Endothelial cell of umbilical vein (primary cell): ENCODE measurements at regions not wholly inside any gene's neighbourhood (a gene's known extent, or its start where the extent isn't known, plus 50 kb on each side); places are given as distances from the start of the nearest gene placed in this dataset.

Experiments used
- BruUV-seq: library from RNA; stranded (reverse); fragments of 400-500 nt; replicated peaks from 2 replicates; lab custom pipeline; 2021; lab: Mats Ljungman, UMichigan
- CTCF ChIA-PET: fragments of 300-600, 350-600 bp; sonication (Branson Sonifier 250); formaldehyde crosslinking; loops from one replicate; lab custom pipeline; 2021; ENCODE audit warnings: antibody characterized with exemption, inconsistent platforms; lab: Charles Lee
- POLR2A ChIA-PET: fragments of 300-600, 350-600 bp; sonication (Branson Sonifier 250); formaldehyde crosslinking; loops from one replicate; lab custom pipeline; 2021; ENCODE audit warnings: antibody characterized with exemption, inconsistent platforms; lab: Charles Lee
- DNase-seq: peaks from one replicate; pipeline ENCODE4 v3.0.0-alpha.2; 2011; ENCODE audit warnings: low read depth, low spot score
- FAIRE-seq: peaks from 2 replicates; lab custom pipeline; 2011; peaks lifted over from hg19 to GRCh38; lab: Jason Lieb, UNC
- H2AFZ ChIP-seq: 2 replicates; pipeline ENCODE4 v1.6.0; 2012; ENCODE audit warnings: low read depth, low read length, control low read depth, inconsistent platforms
- H3K27ac ChIP-seq: 2 replicates; pipeline ENCODE4 v1.5.1; 2011; ENCODE audit warnings: low read depth, mild to moderate bottlenecking, control low read depth, low read length, moderate library complexity; ENCODE audit not compliant: insufficient read depth
- H3K27me3 ChIP-seq, 2 experiments: 2 replicates each; pipeline versions ENCODE4 v1.6.0 to v1.6.1; 2011; ENCODE audit warnings: low read length in 2 of 2, mixed read lengths in 1 of 2; ENCODE audit not compliant: control insufficient read depth in 2 of 2, insufficient read depth in 2 of 2
- H3K36me3 ChIP-seq, 2 experiments: 2 replicates in 1 of 2; 3 replicates in 1 of 2; pipeline ENCODE4 v1.5.1; 2011; ENCODE audit warnings: low read length in 2 of 2, mild to moderate bottlenecking in 1 of 2, moderate library complexity in 1 of 2; ENCODE audit not compliant: control insufficient read depth in 2 of 2, insufficient read depth in 2 of 2; ENCODE audit errors: extremely low read depth in 1 of 2
- H3K4me1 ChIP-seq: 3 replicates; pipeline ENCODE4 v1.5.1; 2011; ENCODE audit warnings: mild to moderate bottlenecking, low read length; ENCODE audit not compliant: control insufficient read depth, insufficient read depth; ENCODE audit errors: extremely low read depth
- H3K4me2 ChIP-seq: 2 replicates; pipeline ENCODE4 v1.6.1; 2011; ENCODE audit warnings: low read length, control low read depth, mixed read lengths; ENCODE audit not compliant: insufficient read depth
- H3K4me3 ChIP-seq, 3 experiments: fragments of 200-600 bp in 1 of 3; sonication (generic), shearing (Covaris generic) in 1 of 3; replicated peaks in 1 of 3; 2 replicates each; pipeline ENCODE4 v1.5.1; 2011 to 2016; ENCODE audit warnings: control low read depth in 3 of 3, low read length in 3 of 3, mild to moderate bottlenecking in 2 of 3, inconsistent platforms in 1 of 3, low read depth in 1 of 3, moderate library complexity in 1 of 3; ENCODE audit not compliant: insufficient read depth in 1 of 3
- H3K79me2 ChIP-seq: 2 replicates; pipeline ENCODE4 v1.6.0; 2012; ENCODE audit warnings: low read length, inconsistent platforms; ENCODE audit not compliant: control insufficient read depth, insufficient read depth
- H3K9ac ChIP-seq: replicated peaks from 2 replicates; pipeline ENCODE3; 2011; ENCODE audit warnings: low read length, control low read depth; ENCODE audit not compliant: insufficient read depth; ENCODE audit errors: extremely low read depth
- H3K9me1 ChIP-seq: replicated peaks from 3 replicates; pipeline ENCODE4 v1.6.0; 2011; ENCODE audit warnings: mild to moderate bottlenecking, low read length; ENCODE audit not compliant: control insufficient read depth, insufficient read depth; ENCODE audit errors: extremely low read depth
- H3K9me3 ChIP-seq: replicated peaks from 2 replicates; pipeline ENCODE4 v1.5.1; 2012; ENCODE audit warnings: low read length, inconsistent platforms; ENCODE audit not compliant: control insufficient read depth, insufficient read depth
- H4K20me1 ChIP-seq: replicated peaks from 2 replicates; pipeline ENCODE3; 2011; ENCODE audit warnings: mild to moderate bottlenecking, low read length; ENCODE audit not compliant: control insufficient read depth, insufficient read depth; ENCODE audit errors: extremely low read depth
- EZH2 ChIP-seq: IDR thresholded peaks from 2 replicates; pipeline ENCODE4 v1.6.1; 2012; ENCODE audit warnings: borderline replicate concordance, low read depth, mild to moderate bottlenecking, moderate library complexity, low read length, inconsistent platforms; ENCODE audit not compliant: severe bottlenecking
- FOS ChIP-seq: IDR thresholded peaks from 2 replicates; pipeline ENCODE4 v1.6.1; 2011; ENCODE audit warnings: mild to moderate bottlenecking, low read length, moderate library complexity, borderline replicate concordance; ENCODE audit not compliant: insufficient read depth
- GATA2 ChIP-seq: IDR thresholded peaks from 2 replicates; pipeline ENCODE4 v1.7.0; 2011; ENCODE audit warnings: low read depth, mild to moderate bottlenecking, moderate library complexity, mixed read lengths, low read length; ENCODE audit not compliant: insufficient read length, insufficient read depth
- JUN ChIP-seq: IDR thresholded peaks from 2 replicates; pipeline ENCODE4 v1.6.1; 2011; ENCODE audit warnings: borderline replicate concordance, low read depth; ENCODE audit not compliant: insufficient read length, insufficient read depth
- MYC ChIP-seq: IDR thresholded peaks from one replicate; pipeline ENCODE4 v1.6.1; 2011; ENCODE audit warnings: mild to moderate bottlenecking, low read depth, low read length
- POLR2A ChIP-seq: IDR thresholded peaks from 2 replicates; pipeline ENCODE4 v1.6.1; 2012; ENCODE audit warnings: low read depth, mild to moderate bottlenecking, control low read depth, low read length
- POLR2AphosphoS5 ChIP-seq: IDR thresholded peaks from 2 replicates; pipeline ENCODE4 v1.6.1; 2012; ENCODE audit warnings: low read depth, mild to moderate bottlenecking, control low read depth, low read length, moderate library complexity; ENCODE audit not compliant: insufficient read depth
- dilution Hi-C: fragments of 300-500 bp; cut with MboI; formaldehyde crosslinking; loops from one replicate; pipeline ENCODE4 v1.15.0; 2019; ENCODE audit warnings: low sequenced_read_pairs; ENCODE audit not compliant: extremely low pct_ligation_motif_present
- intact Hi-C: fragments of 100-400 bp; cut with micrococcal nuclease; formaldehyde crosslinking; loops from one replicate; pipeline ENCODE4 v1.10.0; 2022
- TF ChIP-seq, protein P1 (sequence below), 2 donors: IDR thresholded peaks; 1 replicate in 1 of 2; 2 replicates in 1 of 2; pipeline ENCODE4 v1.5.1; 2011; ENCODE audit warnings: low read length in 2 of 2, mild to moderate bottlenecking in 2 of 2, moderate library complexity in 2 of 2, control low read depth in 1 of 2, inconsistent platforms in 1 of 2, low read depth in 1 of 2; ENCODE audit not compliant: insufficient read depth in 1 of 2; ENCODE audit errors: extremely low read depth in 1 of 2
- TF ChIP-seq, protein P2 (sequence below): IDR thresholded peaks from 2 replicates; pipeline ENCODE4 v1.6.1; 2011; ENCODE audit not compliant: insufficient read depth, insufficient read length

DNA sequence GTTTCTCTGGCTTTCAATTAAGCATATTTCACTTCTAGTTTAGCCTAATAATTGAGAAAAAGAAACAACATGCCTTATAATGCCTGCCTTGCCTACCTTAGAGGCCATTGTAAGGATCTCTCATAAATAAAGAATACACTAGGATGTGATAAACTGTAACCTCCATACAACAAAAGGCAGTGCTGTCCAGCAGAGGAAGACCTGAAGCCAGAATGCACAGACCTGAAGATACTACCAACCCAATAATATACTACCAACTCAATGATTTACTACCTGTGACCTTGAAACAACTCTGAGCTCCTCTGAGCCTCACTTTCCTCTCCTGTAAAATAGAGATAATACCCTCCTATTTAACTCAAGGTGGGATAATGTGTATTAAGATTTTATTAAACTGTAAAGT, 361.3 kb downstream of the TTLL7 start:
- DNase-seq (no peak), FAIRE-seq (no peak)
- TF ChIP-seq MYC (no peak), POLR2A (no peak), FOS (no peak), POLR2AphosphoS5 (no peak), EZH2 (no peak), GATA2 (no peak), JUN (no peak)
- TF ChIP-seq, protein P1, sequence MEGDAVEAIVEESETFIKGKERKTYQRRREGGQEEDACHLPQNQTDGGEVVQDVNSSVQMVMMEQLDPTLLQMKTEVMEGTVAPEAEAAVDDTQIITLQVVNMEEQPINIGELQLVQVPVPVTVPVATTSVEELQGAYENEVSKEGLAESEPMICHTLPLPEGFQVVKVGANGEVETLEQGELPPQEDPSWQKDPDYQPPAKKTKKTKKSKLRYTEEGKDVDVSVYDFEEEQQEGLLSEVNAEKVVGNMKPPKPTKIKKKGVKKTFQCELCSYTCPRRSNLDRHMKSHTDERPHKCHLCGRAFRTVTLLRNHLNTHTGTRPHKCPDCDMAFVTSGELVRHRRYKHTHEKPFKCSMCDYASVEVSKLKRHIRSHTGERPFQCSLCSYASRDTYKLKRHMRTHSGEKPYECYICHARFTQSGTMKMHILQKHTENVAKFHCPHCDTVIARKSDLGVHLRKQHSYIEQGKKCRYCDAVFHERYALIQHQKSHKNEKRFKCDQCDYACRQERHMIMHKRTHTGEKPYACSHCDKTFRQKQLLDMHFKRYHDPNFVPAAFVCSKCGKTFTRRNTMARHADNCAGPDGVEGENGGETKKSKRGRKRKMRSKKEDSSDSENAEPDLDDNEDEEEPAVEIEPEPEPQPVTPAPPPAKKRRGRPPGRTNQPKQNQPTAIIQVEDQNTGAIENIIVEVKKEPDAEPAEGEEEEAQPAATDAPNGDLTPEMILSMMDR (IDR thresholded peaks at IDR 0.05; ENCODE audit: extremely low read depth in 1 of 2, insufficient read depth in 1 of 2, low read depth in 1 of 2, low read length in 2 of 2): no peak
- TF ChIP-seq, protein P2, sequence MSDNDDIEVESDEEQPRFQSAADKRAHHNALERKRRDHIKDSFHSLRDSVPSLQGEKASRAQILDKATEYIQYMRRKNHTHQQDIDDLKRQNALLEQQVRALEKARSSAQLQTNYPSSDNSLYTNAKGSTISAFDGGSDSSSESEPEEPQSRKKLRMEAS: no peak
- ChIA-PET CTCF (no interaction called here), POLR2A (no interaction called here)
- Histone ChIP-seq H2AFZ (no peak overlapping the region), H3K36me3 (no peaks in the 10 kb centered on the region), H3K27ac (no peak overlapping the region), H3K27me3 (no peaks in the 10 kb centered on the region), H3K4me3 (no peak overlapping the region), H3K79me2 (no peaks in the 10 kb centered on the region), H4K20me1 (no peaks in the 10 kb centered on the region), H3K4me1 (no peaks in the 10 kb centered on the region), H3K9ac (no peak overlapping the region), H3K4me2 (no peak overlapping the region), H3K9me3 (no peaks in the 10 kb centered on the region), H3K9me1 (no peaks in the 10 kb centered on the region)
- dilution Hi-C loops (no loop called here), intact Hi-C loops (no loop called here)
- no TSS peak for BruUV-seq
